Ovary (tissue), 7 donors: ENCODE measurements at regions not wholly inside any gene's neighbourhood (a gene's known extent, or its start where the extent isn't known, plus 50 kb on each side); places are given as distances from the start of the nearest gene placed in this dataset.
"Not testable (repeated sequence)": the region's sequence is repeated elsewhere in the genome, so short reads cannot be mapped to it uniquely, and the experiment has no call there.

ENCODE experiments used
- DNase-seq, 5 donors: peaks; one replicate each; pipeline ENCODE4 v3.0.0-alpha.2; 2019 to 2020
- H3K27ac ChIP-seq, 2 donors: fragments of 200-600 bp; one replicate each; pipeline versions ENCODE4 v1.5.1 to v1.8.0; 2019 to 2022
- H3K27me3 ChIP-seq: fragments of 200-600 bp; one replicate; pipeline ENCODE4 v1.8.0; 2022
- H3K36me3 ChIP-seq: fragments of 200-600 bp; sonication (generic); one replicate; pipeline ENCODE4 v1.5.1; 2019
- H3K4me1 ChIP-seq: one replicate; pipeline ENCODE4 v1.8.1; 2013; ENCODE audit warnings: mild to moderate bottlenecking, moderate library complexity; ENCODE audit not compliant: insufficient read depth
- H3K4me3 ChIP-seq: fragments of 200-600 bp; sonication (generic); one replicate; pipeline ENCODE4 v1.5.1; 2017
- H3K9me3 ChIP-seq, 2 donors: fragments of 200-600 bp in 1 of 2; sonication (generic) in 1 of 2; one replicate each; pipeline versions ENCODE4 v1.5.1 to v1.8.1; 2013 to 2019; ENCODE audit warnings: mild to moderate bottlenecking in 1 of 2, moderate library complexity in 1 of 2
- CTCF ChIP-seq, 3 donors: fragments of 450-650 bp in 2 of 3; fragments of 200-600 bp in 1 of 3; IDR thresholded peaks; one replicate each; pipeline versions ENCODE4 v1.5.1 to v1.8.0; 2016 to 2022; ENCODE audit warnings: antibody characterized with exemption in 3 of 3, mild to moderate bottlenecking in 1 of 3
- EP300 ChIP-seq: sonication (generic); formaldehyde crosslinking; IDR thresholded peaks from one replicate; pipeline ENCODE4 v1.6.1; 2017; ENCODE audit warnings: antibody characterized with exemption
- POLR2A ChIP-seq: fragments of 450-650 bp; IDR thresholded peaks from one replicate; pipeline ENCODE4 v1.6.1; 2017; ENCODE audit warnings: antibody characterized with exemption, mild to moderate bottlenecking, moderate library complexity
- WGBS, 3 donors: extraction: QIAGEN DNeasy Blood & Tissue Kit in 1 of 3; methylation state at CpG; one replicate each; pipeline versions ENCODE4 v1.1.5 to v1.1.7; 2013 to 2017; 5-methylcytosine and 5-hydroxymethylcytosine counted together
- intact Hi-C, 4 donors: fragments of 100-400 bp; cut with DNase I; formaldehyde crosslinking; loops; one replicate each; pipeline versions ENCODE4 v1.11.0 to v1.15.1; 2022 to 2023
- donor health status: DM: no; HTN: no; CAD: no; lungs with moderate emphysema.
- donor health status: DM: no; HTN: no; CAD: no.
- donor health status: Bipolar disorder and iron deficiency.
- donor health status: DM: no; HTN: no; CAD: no.
- donor health status: DM: yes; HTN: yes; CAD: no.

- 90 to 96% (median 94%) methylated on average over 6 of the region's 6 CpGs for WGBS, 3 donors
- H3K27me3 ChIP-seq = no peaks in the 10 kb centered on the region
- H3K27ac ChIP-seq = no peak overlapping the region
- no peaks in the 10 kb centered on the region for H3K36me3 ChIP-seq
- intact Hi-C loops = no loop called here
- no peak for TF ChIP-seq EP300
- no peak for TF ChIP-seq POLR2A
- no peak for TF ChIP-seq CTCF (IDR thresholded peaks at IDR 0.05)
- DNase-seq = no peak
- no peaks in the 10 kb centered on the region for H3K9me3 ChIP-seq
- H3K4me1 ChIP-seq = no peaks in the 10 kb centered on the region
- no peak overlapping the region for H3K4me3 ChIP-seq
Observed at GRCh38 chr7:101727184-101727583, 90.2 kb upstream of the CUX1 start.

GRCh38 chr7:101728128-101728527 lies 89.3 kb upstream of the CUX1 start:
- H3K27ac ChIP-seq = no peak overlapping the region
- TF ChIP-seq EP300 (no peak), CTCF (IDR thresholded peaks at IDR 0.05) (no peak), POLR2A (no peak)
- H3K4me1 ChIP-seq = no peaks in the 10 kb centered on the region
- 75 to 81% (median 79%) methylated on average over 10 of the region's 10 CpGs for WGBS, 3 donors
- H3K9me3 ChIP-seq = no peaks in the 10 kb centered on the region
- H3K36me3 ChIP-seq = no peaks in the 10 kb centered on the region
- H3K4me3 ChIP-seq = no peak overlapping the region
- no peak for DNase-seq
- intact Hi-C loops = no loop called here
- no peaks in the 10 kb centered on the region for H3K27me3 ChIP-seq

GRCh38 chr7:101728873-101729240 lies 88.6 kb upstream of the CUX1 start:
- H3K27me3 ChIP-seq, H3K4me1 ChIP-seq, H3K36me3 ChIP-seq, H3K4me3 ChIP-seq, DNase-seq, intact Hi-C loops, H3K27ac ChIP-seq, H3K9me3 ChIP-seq: not testable (repeated sequence)
- WGBS, 3 donors = 81 to 86% (median 84%) methylated on average over 6 of the region's 6 CpGs

GRCh38 chr7:101729241-101729883 lies 88.1 kb upstream of the CUX1 start:
- H3K27ac ChIP-seq = no peak overlapping the region
- H3K36me3 ChIP-seq = no peaks in the 10 kb centered on the region
- DNase-seq = no peak
- H3K4me3 ChIP-seq = no peak overlapping the region
- no peak for TF ChIP-seq POLR2A
- TF ChIP-seq EP300 = no peak
- no peak for TF ChIP-seq CTCF (IDR thresholded peaks at IDR 0.05)
- WGBS, 3 donors = 69 to 83% (median 78%) methylated on average over 15 of the region's 15 CpGs
- no peaks in the 10 kb centered on the region for H3K9me3 ChIP-seq
- no peaks in the 10 kb centered on the region for H3K27me3 ChIP-seq
- intact Hi-C loops = no loop called here
- peaks cover 2% of the 10 kb centered on the region for H3K4me1 ChIP-seq

GRCh38 chr7:101731502-101732084 lies 85.8 kb upstream of the CUX1 start:
- no peak for DNase-seq
- WGBS, 3 donors = 75 to 81% (median 78%) methylated on average over 11 of the region's 11 CpGs
- no peak overlapping the region for H3K27ac ChIP-seq
- intact Hi-C loops = no loop called here
- H3K4me3 ChIP-seq = no peak overlapping the region
- no peaks in the 10 kb centered on the region for H3K9me3 ChIP-seq
- no peak for TF ChIP-seq CTCF (IDR thresholded peaks at IDR 0.05)
- no peak for TF ChIP-seq EP300
- no peak for TF ChIP-seq POLR2A
- H3K27me3 ChIP-seq = no peaks in the 10 kb centered on the region
- H3K36me3 ChIP-seq = no peaks in the 10 kb centered on the region
- peaks cover 2% of the 10 kb centered on the region for H3K4me1 ChIP-seq
